A673 (cell line): ENCODE measurements at regions not wholly inside any gene's neighbourhood (a gene's known extent, or its start where the extent isn't known, plus 50 kb on each side); places are given as distances from the start of the nearest gene placed in this dataset.

Experiments used
- BruUV-seq: library from RNA; stranded (reverse); fragments of 400-500 nt; replicated peaks from 2 replicates; lab custom pipeline; 2021; lab: Mats Ljungman, UMichigan
- CTCF ChIA-PET: fragments of 300-600 bp; sonication (Branson Sonifier 250); formaldehyde crosslinking; loops from one replicate; lab custom pipeline; 2022; ENCODE audit warnings: antibody characterized with exemption; lab: Charles Lee
- POLR2A ChIA-PET: fragments of 300-600 bp; sonication (Branson Sonifier 250); formaldehyde crosslinking; loops from one replicate; lab custom pipeline; 2022; ENCODE audit warnings: antibody characterized with exemption; ENCODE audit not compliant: low non-redundant PET; lab: Charles Lee
- DNase-seq: peaks from one replicate; pipeline ENCODE4 v3.0.0-alpha.2; 2015; ENCODE audit warnings: low spot score
- H3K27ac ChIP-seq: fragments of 200-600 bp; sonication (generic); 2 replicates; pipeline ENCODE4 v1.5.1; 2016; ENCODE audit warnings: mixed run types, low read depth, mild to moderate bottlenecking, mixed read lengths, antibody characterized with exemption, low read length; ENCODE audit not compliant: poor library complexity, severe bottlenecking
- H3K27me3 ChIP-seq: fragments of 200-600 bp; sonication (generic); replicated peaks from 2 replicates; pipeline ENCODE4 v1.6.1; 2017; ENCODE audit warnings: mixed run types, low read depth, mild to moderate bottlenecking, mixed read lengths, antibody characterized with exemption, low read length; ENCODE audit not compliant: insufficient read depth, poor library complexity
- H3K36me3 ChIP-seq: fragments of 200-600 bp; sonication (generic); 2 replicates; pipeline ENCODE4 v1.6.1; 2016; ENCODE audit warnings: mixed run types, mild to moderate bottlenecking, mixed read lengths, antibody characterized with exemption, low read length; ENCODE audit not compliant: insufficient read depth, poor library complexity, severe bottlenecking
- H3K4me1 ChIP-seq: fragments of 200-600 bp; sonication (generic); 2 replicates; pipeline ENCODE4 v1.6.1; 2017; ENCODE audit warnings: mixed run types, mild to moderate bottlenecking, mixed read lengths, antibody characterized with exemption, low read length; ENCODE audit not compliant: insufficient read depth, poor library complexity, severe bottlenecking
- H3K4me3 ChIP-seq: fragments of 200-600 bp; sonication (generic); 2 replicates; pipeline ENCODE4 v1.5.1; 2016; ENCODE audit warnings: low read depth, mixed run types, mild to moderate bottlenecking, mixed read lengths, low read length; ENCODE audit not compliant: poor library complexity, severe bottlenecking
- H3K9me3 ChIP-seq: fragments of 200-600 bp; sonication (generic); 2 replicates; pipeline ENCODE4 v1.6.1; 2016; ENCODE audit warnings: mixed run types, low read depth, mild to moderate bottlenecking, mixed read lengths, antibody characterized with exemption, low read length; ENCODE audit not compliant: poor library complexity, severe bottlenecking
- CTCF ChIP-seq: fragments of 300-800, 200-600 bp; sonication (generic); conservative IDR thresholded peaks from 2 replicates; pipeline ENCODE4 v1.5.1; 2017; ENCODE audit warnings: low read depth, mild to moderate bottlenecking, antibody characterized with exemption, low read length, moderate library complexity, mixed read lengths
- EZH2 ChIP-seq: fragments of 200-600 bp; sonication (generic); IDR thresholded peaks from 2 replicates; pipeline ENCODE4 v1.6.1; 2017; ENCODE audit warnings: borderline replicate concordance, low read depth, mild to moderate bottlenecking, mixed read lengths, antibody characterized with exemption, low read length; ENCODE audit not compliant: poor library complexity, severe bottlenecking
- intact Hi-C: fragments of 100-400 bp; cut with micrococcal nuclease; formaldehyde crosslinking; loops from one replicate; pipeline ENCODE4 v1.10.0; 2022; ENCODE audit not compliant: unreplicated experiment

- Histone ChIP-seq H3K4me3 (no peak overlapping the region), H3K27ac (no peak overlapping the region), H3K9me3 (no peaks in the 10 kb centered on the region), H3K4me1 (no peaks in the 10 kb centered on the region), H3K36me3 (no peaks in the 10 kb centered on the region), H3K27me3 (no peaks in the 10 kb centered on the region)
- intact Hi-C loops, result no loop called here
- no TSS peak for BruUV-seq
- CTCF ChIA-PET, result no interaction called here
- DNase-seq, result no peak
- POLR2A ChIA-PET, result no interaction called here
- no peak for TF ChIP-seq CTCF
- TF ChIP-seq EZH2, result no peak
These were observed 368.7 kb upstream of the ZNF608 start for GRCh38 chr5:125115195-125115525.

GRCh38 chr5:125117566-125117965 lies 371.1 kb upstream of the ZNF608 start:
- Histone ChIP-seq H3K4me3 (no peak overlapping the region), H3K27me3 (no peaks in the 10 kb centered on the region), H3K36me3 (no peaks in the 10 kb centered on the region), H3K4me1 (no peaks in the 10 kb centered on the region), H3K9me3 (no peaks in the 10 kb centered on the region), H3K27ac (no peak overlapping the region)
- ChIA-PET POLR2A (no interaction called here), CTCF (no interaction called here)
- no peak for TF ChIP-seq EZH2
- no peak for TF ChIP-seq CTCF
- DNase-seq, result no peak
- no TSS peak for BruUV-seq
- intact Hi-C loops, result no loop called here

- TF ChIP-seq EZH2 (no peak), CTCF (no peak)
- H3K4me1 ChIP-seq, result no peaks in the 10 kb centered on the region
- ChIA-PET CTCF (no interaction called here), POLR2A (no interaction called here)
- no peak overlapping the region for H3K27ac ChIP-seq
- H3K9me3 ChIP-seq, result no peaks in the 10 kb centered on the region
- BruUV-seq, result no TSS peak
- H3K36me3 ChIP-seq, result no peaks in the 10 kb centered on the region
- H3K27me3 ChIP-seq, result no peaks in the 10 kb centered on the region
- intact Hi-C loops, result no loop called here
- no peak overlapping the region for H3K4me3 ChIP-seq
- no peak for DNase-seq
These were observed 373.6 kb upstream of the ZNF608 start for GRCh38 chr5:125120012-125120411.
